GM12872 (cell line): ENCODE measurements at regions not wholly inside any gene's neighbourhood (a gene's known extent, or its start where the extent isn't known, plus 50 kb on each side); places are given as distances from the start of the nearest gene placed in this dataset.

Source experiments
- CTCF ChIP-seq: IDR thresholded peaks from 3 replicates; pipeline ENCODE4 v1.5.1; 2011; ENCODE audit warnings: low read depth, mild to moderate bottlenecking, low read length, moderate library complexity; ENCODE audit not compliant: insufficient read depth

DNA sequence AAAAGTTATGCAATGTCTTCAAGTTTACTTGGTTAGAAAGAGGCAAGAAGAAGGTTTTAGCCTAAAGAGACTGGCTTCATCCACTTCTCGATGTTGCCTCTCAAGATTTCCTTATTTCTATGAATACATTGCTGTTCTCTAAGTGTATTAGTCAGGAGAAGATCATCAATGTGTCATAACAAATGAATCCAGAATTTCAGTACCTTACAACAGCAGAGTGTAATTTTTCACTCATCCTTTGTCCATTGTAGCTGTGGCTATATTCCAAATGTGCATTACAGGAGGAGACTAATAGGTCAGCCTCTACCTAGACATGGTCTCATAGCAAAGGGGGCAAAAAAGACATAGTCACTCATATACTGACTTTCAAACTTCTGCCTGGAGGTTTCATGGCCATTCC lies 579.1 kb downstream of the PRKD1 start:
- TF ChIP-seq CTCF = no peak

DNA sequence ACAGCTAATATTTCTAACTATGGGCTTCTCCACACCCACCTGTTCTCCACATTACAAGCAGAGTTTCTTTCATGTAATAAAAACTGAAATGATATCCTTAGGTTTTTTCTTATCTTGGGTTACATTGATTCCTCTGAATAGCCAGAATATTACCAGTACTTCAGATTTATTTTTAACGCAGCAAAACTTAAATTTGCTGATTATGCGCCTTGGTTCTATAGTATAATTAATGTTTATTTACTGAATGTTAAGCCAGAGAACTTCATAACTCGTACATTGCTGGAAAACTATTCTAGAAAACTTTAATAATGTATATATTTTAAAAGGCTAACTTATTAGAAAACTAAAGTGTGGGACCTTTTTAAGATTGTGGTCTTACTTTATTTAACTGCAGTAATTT lies 577.2 kb downstream of the PRKD1 start:
- no peak for TF ChIP-seq CTCF

DNA sequence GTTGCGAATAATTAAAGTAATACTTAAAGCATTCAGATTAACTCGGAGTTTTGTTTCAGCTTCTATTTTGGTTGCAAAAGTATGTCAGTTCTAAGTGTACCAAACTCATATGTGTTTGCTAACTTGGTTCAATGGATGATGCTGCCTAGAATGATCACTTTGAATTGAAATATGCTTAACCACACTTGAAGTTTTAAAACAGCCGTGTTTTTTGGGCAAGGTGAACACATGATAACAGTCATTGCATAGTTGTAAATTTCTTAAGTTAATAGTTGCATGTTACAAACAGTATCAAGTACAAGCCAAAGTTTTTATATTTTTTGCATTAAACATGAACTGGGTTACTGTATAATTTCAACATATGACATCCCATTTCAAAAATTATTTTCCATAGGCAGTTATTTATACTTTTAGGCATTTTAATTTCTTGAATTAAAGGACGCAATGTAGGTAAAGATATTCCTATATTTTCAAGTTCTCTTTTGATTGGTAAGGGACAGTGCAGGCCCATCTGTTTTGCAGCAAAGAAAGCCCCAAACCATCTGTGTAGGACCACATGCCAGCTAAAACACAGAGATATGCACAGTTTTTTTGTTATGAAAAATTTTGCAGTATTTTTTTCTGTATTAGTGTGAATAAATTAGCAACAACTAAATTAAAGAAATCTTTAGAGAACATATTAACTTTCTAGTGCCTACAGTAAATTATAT lies 575.5 kb downstream of the PRKD1 start:
- TF ChIP-seq CTCF = no peak

- no peak for TF ChIP-seq CTCF
Observed at GRCh38 chr14:29352706-29353080, 575.0 kb downstream of the PRKD1 start.

GRCh38 chr14:29353513-29353912 lies 574.1 kb downstream of the PRKD1 start:
- no peak for TF ChIP-seq CTCF

GRCh38 chr14:29354486-29354885 lies 573.2 kb downstream of the PRKD1 start:
- no peak for TF ChIP-seq CTCF

DNA sequence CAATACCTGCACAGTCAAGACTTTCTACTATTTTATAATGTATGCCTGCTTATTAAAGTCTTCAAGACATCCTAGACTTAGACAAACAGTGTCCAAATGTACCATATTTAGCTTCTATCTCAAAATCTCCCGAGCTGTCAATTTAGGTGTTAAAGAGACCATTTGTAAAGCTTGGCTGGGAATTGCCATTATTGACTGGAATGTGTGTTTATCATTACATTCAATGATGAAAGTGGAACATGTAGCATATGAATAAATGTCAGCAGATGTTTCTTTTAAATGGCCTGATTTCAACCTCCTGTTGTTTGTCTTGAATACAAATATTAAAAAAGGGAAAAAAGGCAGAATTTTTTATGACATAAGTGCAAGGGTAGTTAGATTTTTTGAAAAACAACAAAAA lies 572.3 kb downstream of the PRKD1 start:
- no peak for TF ChIP-seq CTCF
